GM12878 (cell line): ENCODE measurements at regions not wholly inside any gene's neighbourhood (a gene's known extent, or its start where the extent isn't known, plus 50 kb on each side); places are given as distances from the start of the nearest gene placed in this dataset.

Experiments
- E4F1 ChIP-seq: fragments of 450-650 bp; IDR thresholded peaks from 2 replicates; pipeline ENCODE4 v1.6.1; 2018; ENCODE audit warnings: borderline replicate concordance, mild to moderate bottlenecking; ENCODE audit not compliant: partially characterized antibody
- ETV6 ChIP-seq, 2 experiments: fragments of 450-650 bp in 1 of 2; IDR thresholded peaks in 1 of 2; conservative IDR thresholded peaks in 1 of 2; 2 replicates each; pipeline ENCODE4 v1.6.1; 2014; ENCODE audit warnings: antibody characterized with exemption in 1 of 2, borderline replicate concordance in 1 of 2, low read depth in 1 of 2, mild to moderate bottlenecking in 1 of 2, moderate library complexity in 1 of 2
- MEF2A ChIP-seq: IDR thresholded peaks from 2 replicates; pipeline ENCODE4 v1.6.1; 2011; ENCODE audit warnings: low read depth, mild to moderate bottlenecking, low read length, moderate library complexity; ENCODE audit not compliant: insufficient read depth
- NFYA ChIP-seq: IDR thresholded peaks from 2 replicates; pipeline ENCODE4 v1.6.1; 2011; ENCODE audit warnings: low read depth, mild to moderate bottlenecking, low read length, improper control_type of control experiment, borderline replicate concordance
- PAX8 ChIP-seq: fragments of 450-650 bp; IDR thresholded peaks from 2 replicates; pipeline ENCODE4 v1.6.1; 2017; ENCODE audit warnings: mild to moderate bottlenecking, moderate library complexity
- REST ChIP-seq: IDR thresholded peaks from 2 replicates; pipeline ENCODE4 v1.6.1; 2012; ENCODE audit warnings: mild to moderate bottlenecking, low read depth, low read length
- SKIL ChIP-seq: fragments of 450-650 bp; IDR thresholded peaks from 2 replicates; pipeline ENCODE4 v1.6.1; 2017; ENCODE audit warnings: mild to moderate bottlenecking, low read depth, inconsistent platforms; ENCODE audit not compliant: poor library complexity, severe bottlenecking
- ZBTB4 ChIP-seq: fragments of 450-650 bp; formaldehyde crosslinking; IDR thresholded peaks from 2 replicates; pipeline ENCODE4 v1.4.0; 2022; ENCODE audit warnings: mild to moderate bottlenecking, moderate library complexity
- ZBTB40 ChIP-seq: fragments of 450-650 bp; IDR thresholded peaks from 2 replicates; pipeline ENCODE4 v1.6.1; 2016; ENCODE audit warnings: mild to moderate bottlenecking, moderate library complexity, borderline replicate concordance

- TF ChIP-seq PAX8 (no peak), ETV6 (conservative IDR thresholded peaks at IDR 0.05 in 1 of 2, IDR thresholded peaks at IDR 0.05 in 1 of 2; ENCODE audit: borderline replicate concordance in 1 of 2, low read depth in 1 of 2) (no peak), ZBTB4 (CRISPR knock-in tag) (no peak), SKIL (no peak), REST (no peak), ZBTB40 (no peak), MEF2A (no peak), E4F1 (no peak), NFYA (no peak)
Measured at GRCh38 chr18:1177232-1177631, 272.6 kb downstream of the ADCYAP1 start (continued).
